GM12891 (cell line): ENCODE measurements at regions not wholly inside any gene's neighbourhood (a gene's known extent, or its start where the extent isn't known, plus 50 kb on each side); places are given as distances from the start of the nearest gene placed in this dataset.
"Not testable (repeated sequence)": the region's sequence is repeated elsewhere in the genome, so short reads cannot be mapped to it uniquely, and the experiment has no call there.

Source experiments
- DNase-seq: peaks from one replicate; pipeline ENCODE4 v3.0.0; 2011; ENCODE audit warnings: low spot score; ENCODE audit not compliant: insufficient read length
- FAIRE-seq: peaks from 2 replicates; lab custom pipeline; 2011; peaks lifted over from hg19 to GRCh38; lab: Jason Lieb, UNC
- PAX5 ChIP-seq: IDR thresholded peaks from 2 replicates; pipeline ENCODE4 v1.6.1; 2011; ENCODE audit warnings: low read length, moderate library complexity, mild to moderate bottlenecking; ENCODE audit not compliant: insufficient read depth, severe bottlenecking
- POLR2A ChIP-seq: IDR thresholded peaks from 2 replicates; pipeline ENCODE4 v1.6.1; 2011; ENCODE audit warnings: low read depth, low read length, control low read depth
- POLR2AphosphoS5 ChIP-seq: IDR thresholded peaks from 2 replicates; pipeline ENCODE4 v1.6.1; 2011; ENCODE audit warnings: low read depth, low read length, control low read depth
- POU2F2 ChIP-seq: IDR thresholded peaks from 2 replicates; pipeline ENCODE4 v1.6.1; 2011; ENCODE audit warnings: low read depth, mild to moderate bottlenecking, control low read depth, low read length, moderate library complexity
- SPI1 ChIP-seq: IDR thresholded peaks from 2 replicates; pipeline ENCODE4 v1.6.1; 2011; ENCODE audit warnings: low read depth, low read length, control low read depth
- TAF1 ChIP-seq: IDR thresholded peaks from 2 replicates; pipeline ENCODE4 v1.6.1; 2011; ENCODE audit warnings: low read depth, low read length, control low read depth

GRCh38 chr9:85167146-85167545 lies 497.6 kb downstream of the NTRK2 start:
- no peak for FAIRE-seq
- TF ChIP-seq POU2F2, result no peak
- TF ChIP-seq POLR2A, result no peak
- TF ChIP-seq SPI1, result no peak
- no peak for TF ChIP-seq PAX5
- TF ChIP-seq POLR2AphosphoS5, result no peak
- no peak for TF ChIP-seq TAF1
- DNase-seq, result no peak

GRCh38 chr9:85163825-85164224 lies 494.3 kb downstream of the NTRK2 start:
- FAIRE-seq (no peak), DNase-seq (no peak)

GRCh38 chr9:85163415-85163814 lies 493.9 kb downstream of the NTRK2 start:
- FAIRE-seq, result no peak
- no peak for DNase-seq
- TF ChIP-seq PAX5, result no peak
- TF ChIP-seq POU2F2, result no peak
- TF ChIP-seq TAF1, result no peak
- no peak for TF ChIP-seq POLR2A
- no peak for TF ChIP-seq POLR2AphosphoS5
- no peak for TF ChIP-seq SPI1

More at GRCh38 chr9:85163825-85164224, 494.3 kb downstream of the NTRK2 start:
- TF ChIP-seq TAF1 (no peak), SPI1 (no peak), PAX5 (no peak), POLR2AphosphoS5 (no peak), POU2F2 (no peak)

- TF ChIP-seq TAF1 (no peak), POU2F2 (no peak), POLR2A (no peak)
- DNase-seq (no peak), FAIRE-seq (no peak)
Measured at GRCh38 chr9:85162822-85163221, 493.3 kb downstream of the NTRK2 start.

- FAIRE-seq, DNase-seq: not testable (repeated sequence)
Measured at GRCh38 chr9:85160944-85161343, 491.4 kb downstream of the NTRK2 start.

GRCh38 chr9:85158512-85158911 lies 489.0 kb downstream of the NTRK2 start:
- no peak for TF ChIP-seq TAF1
- TF ChIP-seq POU2F2, result no peak
- no peak for TF ChIP-seq PAX5
- TF ChIP-seq SPI1, result no peak
- TF ChIP-seq POLR2A, result no peak
- no peak for TF ChIP-seq POLR2AphosphoS5
- FAIRE-seq (no peak), DNase-seq (no peak)

- TF ChIP-seq POLR2A (no peak), POLR2AphosphoS5 (no peak), TAF1 (no peak), POU2F2 (no peak), SPI1 (no peak), PAX5 (no peak)
- DNase-seq, result no peak
- no peak for FAIRE-seq
Measured at GRCh38 chr9:85157772-85158171, 488.2 kb downstream of the NTRK2 start.

- DNase-seq (no peak), FAIRE-seq (no peak)
- TF ChIP-seq POU2F2 (no peak), PAX5 (no peak), TAF1 (no peak), POLR2A (no peak), SPI1 (no peak), POLR2AphosphoS5 (no peak)
Measured at GRCh38 chr9:85156652-85157051, 487.1 kb downstream of the NTRK2 start.

GRCh38 chr9:85155352-85155751 lies 485.8 kb downstream of the NTRK2 start:
- DNase-seq, result no peak
- FAIRE-seq, result no peak
- TF ChIP-seq SPI1 (no peak), POLR2A (no peak), POU2F2 (no peak), PAX5 (no peak), TAF1 (no peak), POLR2AphosphoS5 (no peak)

- TF ChIP-seq SPI1 (no peak), POLR2AphosphoS5 (no peak), TAF1 (no peak), POLR2A (no peak), PAX5 (no peak), POU2F2 (no peak)
- no peak for FAIRE-seq
Measured at GRCh38 chr9:85151741-85152140, 482.2 kb downstream of the NTRK2 start.

GRCh38 chr9:85151162-85151561 lies 481.6 kb downstream of the NTRK2 start:
- no peak for FAIRE-seq
- DNase-seq, result no peak
- TF ChIP-seq SPI1, result no peak
- no peak for TF ChIP-seq POU2F2
- TF ChIP-seq PAX5, result no peak
- no peak for TF ChIP-seq TAF1
- no peak for TF ChIP-seq POLR2AphosphoS5
- no peak for TF ChIP-seq POLR2A

More at GRCh38 chr9:85151741-85152140, 482.2 kb downstream of the NTRK2 start:
- no peak for DNase-seq
